IMR-90 (cell line): ENCODE measurements at regions not wholly inside any gene's neighbourhood (a gene's known extent, or its start where the extent isn't known, plus 50 kb on each side); places are given as distances from the start of the nearest gene placed in this dataset.

Source experiments
- ATAC-seq: fragments of 200-7000 bp; cut with Tn5 transposase; 2 replicates; pipeline ENCODE4 v1.9.1; 2020; ENCODE audit warnings: low read depth, mild to moderate bottlenecking, moderate library complexity
- BruUV-seq: library from RNA; stranded (reverse); fragments of 400-500 nt; replicated peaks from 2 replicates; lab custom pipeline; 2021; lab: Mats Ljungman, UMichigan
- CTCF ChIA-PET: fragments of 300-600 bp; formaldehyde crosslinking; extraction: SDS; loops from one replicate; lab custom pipeline; 2021; ENCODE audit warnings: antibody characterized with exemption; lab: Yijun Ruan, JAX
- POLR2A ChIA-PET: fragments of 300-600 bp; sonication (Branson Sonifier 250); formaldehyde crosslinking; loops from one replicate; lab custom pipeline; 2022; ENCODE audit warnings: antibody characterized with exemption; ENCODE audit not compliant: unreplicated experiment; lab: Charles Lee
- DNase-seq: peaks from one replicate; pipeline ENCODE4 v3.0.0; 2013
- H2AFZ ChIP-seq: replicated peaks from 2 replicates; pipeline ENCODE3; 2013; ENCODE audit warnings: low read length, mild to moderate bottlenecking; ENCODE audit not compliant: poor library complexity
- H2AK5ac ChIP-seq: 2 replicates; pipeline ENCODE4 v1.6.1; 2013; ENCODE audit warnings: low read depth, low read length, inconsistent platforms
- H2AK9ac ChIP-seq: replicated peaks from 2 replicates; pipeline ENCODE3; 2013; ENCODE audit warnings: mild to moderate bottlenecking, low read depth, low read length, moderate library complexity; ENCODE audit not compliant: poor library complexity
- H2BK120ac ChIP-seq: 2 replicates; pipeline ENCODE4 v1.6.1; 2013; ENCODE audit warnings: low read depth, low read length, inconsistent platforms
- H2BK15ac ChIP-seq: 3 replicates; pipeline ENCODE4 v1.6.1; 2013; ENCODE audit warnings: low read depth, low read length, inconsistent platforms
- H2BK20ac ChIP-seq: 2 replicates; pipeline ENCODE4 v1.6.1; 2013; ENCODE audit warnings: low read depth, mild to moderate bottlenecking, inconsistent platforms, low read length, moderate library complexity
- H2BK5ac ChIP-seq: 2 replicates; pipeline ENCODE4 v1.6.1; 2013; ENCODE audit warnings: mild to moderate bottlenecking, low read depth, low read length, inconsistent platforms; ENCODE audit not compliant: poor library complexity, severe bottlenecking
- H3K14ac ChIP-seq: replicated peaks from 2 replicates; pipeline ENCODE4 v1.6.1; 2013; ENCODE audit warnings: low read depth, low read length, inconsistent platforms
- H3K18ac ChIP-seq: 2 replicates; pipeline ENCODE4 v1.6.1; 2013; ENCODE audit warnings: low read depth, low read length, control low read depth
- H3K23ac ChIP-seq: 2 replicates; pipeline ENCODE4 v1.6.1; 2013; ENCODE audit warnings: low read depth, low read length, inconsistent platforms
- H3K27ac ChIP-seq: 2 replicates; pipeline ENCODE4 v1.5.1; 2013; ENCODE audit warnings: mild to moderate bottlenecking, control low read depth, low read length; ENCODE audit not compliant: insufficient read depth
- H3K27me3 ChIP-seq: 2 replicates; pipeline ENCODE4 v1.6.1; 2013; ENCODE audit warnings: low read length; ENCODE audit not compliant: control insufficient read depth, insufficient read depth
- H3K36me3 ChIP-seq: 2 replicates; pipeline ENCODE4 v1.6.1; 2013; ENCODE audit warnings: low read length, mixed read lengths; ENCODE audit not compliant: control insufficient read depth, insufficient read depth
- H3K4ac ChIP-seq: 2 replicates; pipeline ENCODE4 v1.6.1; 2013; ENCODE audit warnings: low read depth, low read length, inconsistent platforms
- H3K4me1 ChIP-seq: 2 replicates; pipeline ENCODE4 v1.6.1; 2013; ENCODE audit warnings: low read length, mixed read lengths; ENCODE audit not compliant: control insufficient read depth, insufficient read depth
- H3K4me2 ChIP-seq: 2 replicates; pipeline ENCODE4 v1.6.1; 2013; ENCODE audit warnings: low read depth, mild to moderate bottlenecking, control low read depth, low read length, moderate library complexity
- H3K4me3 ChIP-seq: 2 replicates; pipeline ENCODE4 v1.5.1; 2013; ENCODE audit warnings: low read depth, mild to moderate bottlenecking, control low read depth, low read length, moderate library complexity; ENCODE audit not compliant: insufficient read depth
- H3K56ac ChIP-seq: 2 replicates; pipeline ENCODE4 v1.6.1; 2013; ENCODE audit warnings: low read length, inconsistent platforms; ENCODE audit not compliant: insufficient read depth; ENCODE audit errors: extremely low read depth
- H3K79me1 ChIP-seq, 2 experiments: 2 replicates each; pipeline ENCODE4 v1.6.1; 2013; ENCODE audit warnings: low read length in 2 of 2, inconsistent platforms in 1 of 2, low read depth in 1 of 2
- H3K9ac ChIP-seq: 2 replicates; pipeline ENCODE4 v1.6.1; 2013; ENCODE audit warnings: low read depth, low read length, control low read depth
- H3K9me1 ChIP-seq: 2 replicates; pipeline ENCODE4 v1.6.1; 2013; ENCODE audit warnings: low read length, inconsistent platforms; ENCODE audit not compliant: insufficient read depth
- H3K9me3 ChIP-seq: 2 replicates; pipeline ENCODE4 v1.6.1; 2013; ENCODE audit warnings: low read length; ENCODE audit not compliant: control insufficient read depth, insufficient read depth
- H4K20me1 ChIP-seq: 2 replicates; pipeline ENCODE4 v1.6.1; 2013; ENCODE audit warnings: low read length, inconsistent platforms; ENCODE audit not compliant: insufficient read depth
- H4K5ac ChIP-seq: 2 replicates; pipeline ENCODE4 v1.6.1; 2013; ENCODE audit warnings: mild to moderate bottlenecking, low read depth, low read length, control low read depth
- H4K8ac ChIP-seq, 2 experiments: 2 replicates each; pipeline ENCODE4 v1.6.1; 2013; ENCODE audit warnings: low read depth in 2 of 2, low read length in 2 of 2, control low read depth in 1 of 2, inconsistent platforms in 1 of 2
- H4K91ac ChIP-seq: 2 replicates; pipeline ENCODE4 v1.6.1; 2013; ENCODE audit warnings: low read depth, low read length, inconsistent platforms; ENCODE audit not compliant: insufficient read depth
- CTCF ChIP-seq: conservative IDR thresholded peaks from 2 replicates; pipeline ENCODE4 v1.5.1; 2012; ENCODE audit warnings: mild to moderate bottlenecking, low read depth, low read length, improper control_type of control experiment
- FOS ChIP-seq: fragments of 150-350 bp; IDR thresholded peaks from 2 replicates; pipeline ENCODE4 v1.6.1; 2016; ENCODE audit warnings: low read depth, low read length
- MAFK ChIP-seq: IDR thresholded peaks from 2 replicates; pipeline ENCODE4 v1.6.1; 2012; ENCODE audit warnings: low read depth, low read length, improper control_type of control experiment
- MAZ ChIP-seq: IDR thresholded peaks from 2 replicates; pipeline ENCODE4 v1.6.1; 2012; ENCODE audit warnings: low read depth, mild to moderate bottlenecking, low read length, improper control_type of control experiment, moderate library complexity, borderline replicate concordance
- MXI1 ChIP-seq: IDR thresholded peaks from 2 replicates; pipeline ENCODE4 v1.6.1; 2012; ENCODE audit warnings: low read depth, mild to moderate bottlenecking, low read length, moderate library complexity, borderline replicate concordance
- RAD21 ChIP-seq: IDR thresholded peaks from 2 replicates; pipeline ENCODE4 v1.6.1; 2012; ENCODE audit warnings: low read length, improper control_type of control experiment
- SMC3 ChIP-seq: fragments of 150-350 bp; IDR thresholded peaks from 2 replicates; pipeline ENCODE4 v1.6.1; 2016; ENCODE audit warnings: low read depth, mild to moderate bottlenecking, antibody characterized with exemption, low read length, moderate library complexity
- USF2 ChIP-seq: fragments of 150-350 bp; IDR thresholded peaks from 2 replicates; pipeline ENCODE4 v1.6.1; 2017; ENCODE audit warnings: mild to moderate bottlenecking, antibody characterized with exemption, low read length, low read depth
- WGBS, 2 experiments: methylation state at CpG; one replicate each; pipeline versions ENCODE4 v1.1.5 to v1.1.7; 2013; ENCODE audit warnings: missing lambda C conversion rate in 2 of 2; ENCODE audit not compliant: insufficient read length in 1 of 2; ENCODE audit errors: extremely low coverage in 2 of 2; 5-methylcytosine and 5-hydroxymethylcytosine counted together
- dilution Hi-C: fragments of 300-500 bp; cut with HindIII; formaldehyde crosslinking; loops from one replicate; pipeline ENCODE4 v1.14.3; 2018; ENCODE audit warnings: low sequenced_read_pairs; ENCODE audit not compliant: unreplicated experiment
- in situ Hi-C: fragments of 300-500 bp; cut with MboI; formaldehyde crosslinking; loops from 3 replicates; pipeline ENCODE4 v1.14.3; 2019; ENCODE audit warnings: low sequenced_read_pairs, inconsistent platforms, mixed read lengths
- intact Hi-C: fragments of 100-400 bp; cut with micrococcal nuclease; formaldehyde crosslinking; loops from 2 replicates; pipeline ENCODE4 v1.10.0; 2022

- ATAC-seq = no peak
- H2BK5ac ChIP-seq = no peak overlapping the region
- no peak overlapping the region for H3K4ac ChIP-seq
- H3K14ac ChIP-seq = no peak overlapping the region
- TF ChIP-seq RAD21 (no peak), USF2 (no peak), MAFK (no peak), FOS (no peak), MXI1 (no peak), CTCF (no peak), MAZ (no peak), SMC3 (no peak)
- H2AK5ac ChIP-seq = no peak overlapping the region
- H2BK15ac ChIP-seq = no peak overlapping the region
- H2AFZ ChIP-seq = no peak overlapping the region
- no peak overlapping the region for H3K27ac ChIP-seq
- H3K79me1 ChIP-seq = no peaks in the 10 kb centered on the region
- no peak overlapping the region for H4K91ac ChIP-seq
- no peak overlapping the region for H2BK20ac ChIP-seq
- H3K9ac ChIP-seq = no peak overlapping the region
- H2BK120ac ChIP-seq = no peak overlapping the region
- no CpG with 5 or more reads among the region's 1 CpG for WGBS, 2 experiments
- H3K4me2 ChIP-seq = no peak overlapping the region
- no peak overlapping the region for H4K8ac ChIP-seq
- no peak overlapping the region for H3K23ac ChIP-seq
- no peak for DNase-seq
- no peak overlapping the region for H3K56ac ChIP-seq
- BruUV-seq = no TSS peak
- H3K36me3 ChIP-seq = no peaks in the 10 kb centered on the region
- no peak overlapping the region for H2AK9ac ChIP-seq
- no peak overlapping the region for H3K4me3 ChIP-seq
- intact Hi-C loops (no loop called here), dilution Hi-C loops (no loop called here), in situ Hi-C loops (no loop called here)
- H4K20me1 ChIP-seq = no peaks in the 10 kb centered on the region
- no peaks in the 10 kb centered on the region for H3K9me3 ChIP-seq
- no peaks in the 10 kb centered on the region for H3K4me1 ChIP-seq
- H3K9me1 ChIP-seq = no peaks in the 10 kb centered on the region
- no peaks in the 10 kb centered on the region for H3K27me3 ChIP-seq
- H4K5ac ChIP-seq = no peak overlapping the region
- ChIA-PET POLR2A (no interaction called here), CTCF (interaction anchor here (2.4 kb wide), 1 partner anchor 13 kb away, joined by 5 read pairs; no protein-coding TSS in a partner anchor)
- H3K18ac ChIP-seq = no peak overlapping the region
Measured at GRCh38 chr13:39955560-39955959, 300.1 kb downstream of the COG6 start.
